Cardiac fibroblast (primary cell): ENCODE measurements at regions not wholly inside any gene's neighbourhood (a gene's known extent, or its start where the extent isn't known, plus 50 kb on each side); places are given as distances from the start of the nearest gene placed in this dataset.
A peak's percentile ranks its signal among the peaks of the same experiment; 100 is the strongest.

ENCODE experiments used
- DNase-seq, 2 donors: peaks; one replicate each; pipeline versions ENCODE4 v3.0.0 to v3.0.0-alpha.2; 2010; ENCODE audit warnings: low read depth in 2 of 2
- H3K4me3 ChIP-seq, 2 donors: replicated peaks in 1 of 2; 1 replicate in 1 of 2; 2 replicates in 1 of 2; pipeline ENCODE4 v1.5.1; 2011; ENCODE audit warnings: low read depth in 2 of 2, low read length in 2 of 2, mild to moderate bottlenecking in 2 of 2, moderate library complexity in 1 of 2
- CTCF ChIP-seq: IDR thresholded peaks from one replicate; pipeline ENCODE4 v1.5.1; 2011; ENCODE audit warnings: low read depth, mild to moderate bottlenecking, low read length, inconsistent platforms

- TF ChIP-seq CTCF: no peak
- no peak for DNase-seq
- no peak overlapping the region for H3K4me3 ChIP-seq
Measured at GRCh38 chr14:85273952-85274351, 256.0 kb upstream of the FLRT2 start.

GRCh38 chr14:85276161-85276978 is 253.6 kb upstream of the FLRT2 start:
- no peak for TF ChIP-seq CTCF

GRCh38 chr14:85276979-85277228 is 253.0 kb upstream of the FLRT2 start:
- TF ChIP-seq CTCF: no peak
- H3K4me3 ChIP-seq: no peak overlapping the region
- DNase-seq: peak in 1 of 2 donors; percentile 9

More at GRCh38 chr14:85276161-85276978, 253.6 kb upstream of the FLRT2 start:
- DNase-seq: no peak
- no peak overlapping the region for H3K4me3 ChIP-seq

- H3K4me3 ChIP-seq: no peak overlapping the region
- DNase-seq: no peak
- no peak for TF ChIP-seq CTCF
Measured at GRCh38 chr14:85279407-85279806, 250.5 kb upstream of the FLRT2 start.

- no peak overlapping the region for H3K4me3 ChIP-seq
- no peak for TF ChIP-seq CTCF
- DNase-seq: no peak
Measured at GRCh38 chr14:85280074-85280473, 249.9 kb upstream of the FLRT2 start.

- TF ChIP-seq CTCF: no peak
- DNase-seq: peak in 1 of 2 donors; percentile 2
- no peak overlapping the region for H3K4me3 ChIP-seq
Measured at GRCh38 chr14:85281921-85282320, 248.0 kb upstream of the FLRT2 start.

- TF ChIP-seq CTCF: no peak
- DNase-seq: no peak
Measured at GRCh38 chr14:85288041-85288440, 241.9 kb upstream of the FLRT2 start.

More at GRCh38 chr14:85288041-85288440, 241.9 kb upstream of the FLRT2 start:
- no peak overlapping the region for H3K4me3 ChIP-seq
